GM23338 (cell line): ENCODE measurements at regions not wholly inside any gene's neighbourhood (a gene's known extent, or its start where the extent isn't known, plus 50 kb on each side); places are given as distances from the start of the nearest gene placed in this dataset.

Experiments
- ATAC-seq: fragments of 200-7000 bp; cut with Tn5 transposase; 3 replicates; pipeline ENCODE4 v1.9.1; 2020
- DNase-seq: peaks from one replicate; pipeline ENCODE4 v3.0.0-alpha.2; 2015; ENCODE audit warnings: low spot score
- H2AFZ ChIP-seq: fragments of 200-600 bp; sonication (generic); 2 replicates; pipeline ENCODE4 v1.8.0; 2016; ENCODE audit warnings: antibody characterized with exemption, mild to moderate bottlenecking, moderate library complexity
- H3F3A ChIP-seq: fragments of 200-600 bp; sonication (generic); replicated peaks from 2 replicates; pipeline ENCODE4 v1.8.0; 2017; ENCODE audit warnings: antibody characterized with exemption, mixed run types, low read depth
- H3K27ac ChIP-seq: fragments of 200-600 bp; sonication (generic); 2 replicates; pipeline ENCODE4 v1.6.1; 2016; ENCODE audit warnings: low read depth
- H3K27me3 ChIP-seq: fragments of 200-600 bp; sonication (generic); 2 replicates; pipeline ENCODE4 v1.8.0; 2016; ENCODE audit warnings: mild to moderate bottlenecking, mixed run types, moderate library complexity; ENCODE audit not compliant: insufficient read depth
- H3K36me3 ChIP-seq: fragments of 200-600 bp; sonication (generic); 2 replicates; pipeline ENCODE4 v1.8.0; 2016; ENCODE audit warnings: mild to moderate bottlenecking; ENCODE audit not compliant: insufficient read depth
- H3K4me1 ChIP-seq: fragments of 200-600 bp; sonication (generic); 2 replicates; pipeline ENCODE4 v1.8.0; 2016; ENCODE audit warnings: mild to moderate bottlenecking, moderate library complexity; ENCODE audit not compliant: insufficient read depth
- H3K4me2 ChIP-seq: fragments of 200-600 bp; sonication (generic); 2 replicates; pipeline ENCODE4 v1.7.1; 2017; ENCODE audit warnings: mixed run types
- H3K4me3 ChIP-seq: fragments of 200-600 bp; sonication (generic); 2 replicates; pipeline ENCODE4 v1.6.1; 2016; ENCODE audit warnings: mixed run types
- H3K79me2 ChIP-seq: fragments of 200-600 bp; sonication (generic); replicated peaks from 2 replicates; pipeline ENCODE4 v1.8.0; 2017; ENCODE audit warnings: mild to moderate bottlenecking; ENCODE audit not compliant: insufficient read depth
- H3K9me2 ChIP-seq: fragments of 200-600 bp; sonication (generic); 2 replicates; pipeline ENCODE4 v1.8.0; 2017; ENCODE audit not compliant: insufficient read depth
- H4K20me1 ChIP-seq: fragments of 200-600 bp; sonication (generic); replicated peaks from 2 replicates; pipeline ENCODE4 v1.8.0; 2017; ENCODE audit warnings: mild to moderate bottlenecking; ENCODE audit not compliant: insufficient read depth
- H3K27ac Mint-ChIP-seq: 2 replicates; pipeline ENCODE4 v1.8.0; 2020; ENCODE audit warnings: inconsistent platforms, mild to moderate bottlenecking, moderate library complexity, mixed read lengths
- H3K27me3 Mint-ChIP-seq: 3 replicates; pipeline ENCODE4 v1.8.0; 2022; ENCODE audit warnings: low read depth, mild to moderate bottlenecking, moderate library complexity, mixed read lengths, inconsistent platforms; ENCODE audit not compliant: insufficient read depth, poor library complexity
- H3K36me3 Mint-ChIP-seq: 3 replicates; pipeline ENCODE4 v1.8.0; 2021; ENCODE audit warnings: low read depth, mild to moderate bottlenecking, inconsistent platforms, moderate library complexity, mixed read lengths
- H3K4me1 Mint-ChIP-seq: 3 replicates; pipeline ENCODE4 v1.8.0; 2020; ENCODE audit warnings: mild to moderate bottlenecking, inconsistent platforms, mixed read lengths
- H3K4me3 Mint-ChIP-seq: 3 replicates; pipeline ENCODE4 v1.8.0; 2021; ENCODE audit warnings: moderate library complexity, mild to moderate bottlenecking, inconsistent platforms, mixed read lengths
- H3K9me3 Mint-ChIP-seq: 3 replicates; pipeline ENCODE4 v1.8.0; 2020; ENCODE audit warnings: moderate library complexity, mild to moderate bottlenecking, inconsistent platforms, mixed read lengths
- EZH2phosphoT487 ChIP-seq: fragments of 200-600 bp; sonication (generic); IDR thresholded peaks from one replicate; pipeline ENCODE4 v1.8.1; 2018; ENCODE audit warnings: antibody characterized with exemption; ENCODE audit not compliant: unreplicated experiment
- JUNB ChIP-seq: IDR thresholded peaks from one replicate; pipeline ENCODE4 v1.6.1; 2016; ENCODE audit warnings: antibody characterized with exemption; ENCODE audit not compliant: unreplicated experiment
- NANOG ChIP-seq: IDR thresholded peaks from 2 replicates; pipeline ENCODE4 v1.6.1; 2016; ENCODE audit warnings: antibody characterized with exemption, borderline replicate concordance
- STAT1 ChIP-seq: IDR thresholded peaks from one replicate; pipeline ENCODE4 v1.6.1; 2016; ENCODE audit warnings: antibody characterized with exemption; ENCODE audit not compliant: unreplicated experiment
- ZNF331 ChIP-seq: fragments of 250-450 bp; sonication (Bioruptor Pico); IDR thresholded peaks from 2 replicates; pipeline ENCODE4 v1.5.0; 2020; ENCODE audit warnings: low read depth, mild to moderate bottlenecking, moderate library complexity
- TF ChIP-seq, protein P1 (sequence below): IDR thresholded peaks from one replicate; pipeline ENCODE4 v1.6.1; 2018; ENCODE audit warnings: antibody characterized with exemption; ENCODE audit not compliant: unreplicated experiment
- TF ChIP-seq, protein P2 (sequence below), 2 experiments: fragments of 200-600 bp in 1 of 2; sonication (generic) in 1 of 2; conservative IDR thresholded peaks; 2 replicates each; pipeline versions ENCODE4 v1.5.1 to v1.6.1; 2016 to 2017; ENCODE audit warnings: antibody characterized with exemption in 2 of 2, low read depth in 2 of 2, mild to moderate bottlenecking in 2 of 2, moderate library complexity in 1 of 2
- TF ChIP-seq, protein P3 (sequence below): fragments of 250-450 bp; sonication (Bioruptor Pico); IDR thresholded peaks from 2 replicates; pipeline ENCODE4 v1.5.0; 2020; ENCODE audit warnings: mild to moderate bottlenecking, moderate library complexity

DNA sequence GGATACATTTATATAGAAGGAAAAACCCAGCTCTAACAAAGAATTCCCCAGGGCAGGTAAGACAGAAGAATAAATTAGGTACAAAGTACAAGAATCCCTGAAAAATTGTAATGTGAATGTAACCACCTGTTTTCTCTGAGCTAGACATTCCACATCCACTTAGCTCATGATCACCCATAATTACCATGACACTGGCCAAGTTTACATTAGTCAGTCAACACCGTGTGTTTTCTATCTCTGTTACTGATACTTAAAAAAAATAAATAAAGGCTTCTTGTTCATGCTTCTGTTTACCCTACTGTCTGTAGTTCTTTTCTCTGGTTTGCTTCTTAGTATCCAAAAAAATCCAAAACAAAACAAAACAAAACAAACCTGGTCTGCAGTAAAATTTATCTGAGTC, 66.0 kb downstream of the CBLL2 start:
- TF ChIP-seq STAT1 (no peak), EZH2phosphoT487 (no peak), JUNB (no peak), ZNF331 (CRISPR knock-in tag) (no peak), NANOG (peak; percentile 81)
- TF ChIP-seq, protein P1, sequence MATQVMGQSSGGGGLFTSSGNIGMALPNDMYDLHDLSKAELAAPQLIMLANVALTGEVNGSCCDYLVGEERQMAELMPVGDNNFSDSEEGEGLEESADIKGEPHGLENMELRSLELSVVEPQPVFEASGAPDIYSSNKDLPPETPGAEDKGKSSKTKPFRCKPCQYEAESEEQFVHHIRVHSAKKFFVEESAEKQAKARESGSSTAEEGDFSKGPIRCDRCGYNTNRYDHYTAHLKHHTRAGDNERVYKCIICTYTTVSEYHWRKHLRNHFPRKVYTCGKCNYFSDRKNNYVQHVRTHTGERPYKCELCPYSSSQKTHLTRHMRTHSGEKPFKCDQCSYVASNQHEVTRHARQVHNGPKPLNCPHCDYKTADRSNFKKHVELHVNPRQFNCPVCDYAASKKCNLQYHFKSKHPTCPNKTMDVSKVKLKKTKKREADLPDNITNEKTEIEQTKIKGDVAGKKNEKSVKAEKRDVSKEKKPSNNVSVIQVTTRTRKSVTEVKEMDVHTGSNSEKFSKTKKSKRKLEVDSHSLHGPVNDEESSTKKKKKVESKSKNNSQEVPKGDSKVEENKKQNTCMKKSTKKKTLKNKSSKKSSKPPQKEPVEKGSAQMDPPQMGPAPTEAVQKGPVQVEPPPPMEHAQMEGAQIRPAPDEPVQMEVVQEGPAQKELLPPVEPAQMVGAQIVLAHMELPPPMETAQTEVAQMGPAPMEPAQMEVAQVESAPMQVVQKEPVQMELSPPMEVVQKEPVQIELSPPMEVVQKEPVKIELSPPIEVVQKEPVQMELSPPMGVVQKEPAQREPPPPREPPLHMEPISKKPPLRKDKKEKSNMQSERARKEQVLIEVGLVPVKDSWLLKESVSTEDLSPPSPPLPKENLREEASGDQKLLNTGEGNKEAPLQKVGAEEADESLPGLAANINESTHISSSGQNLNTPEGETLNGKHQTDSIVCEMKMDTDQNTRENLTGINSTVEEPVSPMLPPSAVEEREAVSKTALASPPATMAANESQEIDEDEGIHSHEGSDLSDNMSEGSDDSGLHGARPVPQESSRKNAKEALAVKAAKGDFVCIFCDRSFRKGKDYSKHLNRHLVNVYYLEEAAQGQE: no peak
- TF ChIP-seq, protein P2, sequence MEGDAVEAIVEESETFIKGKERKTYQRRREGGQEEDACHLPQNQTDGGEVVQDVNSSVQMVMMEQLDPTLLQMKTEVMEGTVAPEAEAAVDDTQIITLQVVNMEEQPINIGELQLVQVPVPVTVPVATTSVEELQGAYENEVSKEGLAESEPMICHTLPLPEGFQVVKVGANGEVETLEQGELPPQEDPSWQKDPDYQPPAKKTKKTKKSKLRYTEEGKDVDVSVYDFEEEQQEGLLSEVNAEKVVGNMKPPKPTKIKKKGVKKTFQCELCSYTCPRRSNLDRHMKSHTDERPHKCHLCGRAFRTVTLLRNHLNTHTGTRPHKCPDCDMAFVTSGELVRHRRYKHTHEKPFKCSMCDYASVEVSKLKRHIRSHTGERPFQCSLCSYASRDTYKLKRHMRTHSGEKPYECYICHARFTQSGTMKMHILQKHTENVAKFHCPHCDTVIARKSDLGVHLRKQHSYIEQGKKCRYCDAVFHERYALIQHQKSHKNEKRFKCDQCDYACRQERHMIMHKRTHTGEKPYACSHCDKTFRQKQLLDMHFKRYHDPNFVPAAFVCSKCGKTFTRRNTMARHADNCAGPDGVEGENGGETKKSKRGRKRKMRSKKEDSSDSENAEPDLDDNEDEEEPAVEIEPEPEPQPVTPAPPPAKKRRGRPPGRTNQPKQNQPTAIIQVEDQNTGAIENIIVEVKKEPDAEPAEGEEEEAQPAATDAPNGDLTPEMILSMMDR (conservative IDR thresholded peaks at IDR 0.05; ENCODE audit: low read depth in 2 of 2): no peak
- TF ChIP-seq, protein P3, sequence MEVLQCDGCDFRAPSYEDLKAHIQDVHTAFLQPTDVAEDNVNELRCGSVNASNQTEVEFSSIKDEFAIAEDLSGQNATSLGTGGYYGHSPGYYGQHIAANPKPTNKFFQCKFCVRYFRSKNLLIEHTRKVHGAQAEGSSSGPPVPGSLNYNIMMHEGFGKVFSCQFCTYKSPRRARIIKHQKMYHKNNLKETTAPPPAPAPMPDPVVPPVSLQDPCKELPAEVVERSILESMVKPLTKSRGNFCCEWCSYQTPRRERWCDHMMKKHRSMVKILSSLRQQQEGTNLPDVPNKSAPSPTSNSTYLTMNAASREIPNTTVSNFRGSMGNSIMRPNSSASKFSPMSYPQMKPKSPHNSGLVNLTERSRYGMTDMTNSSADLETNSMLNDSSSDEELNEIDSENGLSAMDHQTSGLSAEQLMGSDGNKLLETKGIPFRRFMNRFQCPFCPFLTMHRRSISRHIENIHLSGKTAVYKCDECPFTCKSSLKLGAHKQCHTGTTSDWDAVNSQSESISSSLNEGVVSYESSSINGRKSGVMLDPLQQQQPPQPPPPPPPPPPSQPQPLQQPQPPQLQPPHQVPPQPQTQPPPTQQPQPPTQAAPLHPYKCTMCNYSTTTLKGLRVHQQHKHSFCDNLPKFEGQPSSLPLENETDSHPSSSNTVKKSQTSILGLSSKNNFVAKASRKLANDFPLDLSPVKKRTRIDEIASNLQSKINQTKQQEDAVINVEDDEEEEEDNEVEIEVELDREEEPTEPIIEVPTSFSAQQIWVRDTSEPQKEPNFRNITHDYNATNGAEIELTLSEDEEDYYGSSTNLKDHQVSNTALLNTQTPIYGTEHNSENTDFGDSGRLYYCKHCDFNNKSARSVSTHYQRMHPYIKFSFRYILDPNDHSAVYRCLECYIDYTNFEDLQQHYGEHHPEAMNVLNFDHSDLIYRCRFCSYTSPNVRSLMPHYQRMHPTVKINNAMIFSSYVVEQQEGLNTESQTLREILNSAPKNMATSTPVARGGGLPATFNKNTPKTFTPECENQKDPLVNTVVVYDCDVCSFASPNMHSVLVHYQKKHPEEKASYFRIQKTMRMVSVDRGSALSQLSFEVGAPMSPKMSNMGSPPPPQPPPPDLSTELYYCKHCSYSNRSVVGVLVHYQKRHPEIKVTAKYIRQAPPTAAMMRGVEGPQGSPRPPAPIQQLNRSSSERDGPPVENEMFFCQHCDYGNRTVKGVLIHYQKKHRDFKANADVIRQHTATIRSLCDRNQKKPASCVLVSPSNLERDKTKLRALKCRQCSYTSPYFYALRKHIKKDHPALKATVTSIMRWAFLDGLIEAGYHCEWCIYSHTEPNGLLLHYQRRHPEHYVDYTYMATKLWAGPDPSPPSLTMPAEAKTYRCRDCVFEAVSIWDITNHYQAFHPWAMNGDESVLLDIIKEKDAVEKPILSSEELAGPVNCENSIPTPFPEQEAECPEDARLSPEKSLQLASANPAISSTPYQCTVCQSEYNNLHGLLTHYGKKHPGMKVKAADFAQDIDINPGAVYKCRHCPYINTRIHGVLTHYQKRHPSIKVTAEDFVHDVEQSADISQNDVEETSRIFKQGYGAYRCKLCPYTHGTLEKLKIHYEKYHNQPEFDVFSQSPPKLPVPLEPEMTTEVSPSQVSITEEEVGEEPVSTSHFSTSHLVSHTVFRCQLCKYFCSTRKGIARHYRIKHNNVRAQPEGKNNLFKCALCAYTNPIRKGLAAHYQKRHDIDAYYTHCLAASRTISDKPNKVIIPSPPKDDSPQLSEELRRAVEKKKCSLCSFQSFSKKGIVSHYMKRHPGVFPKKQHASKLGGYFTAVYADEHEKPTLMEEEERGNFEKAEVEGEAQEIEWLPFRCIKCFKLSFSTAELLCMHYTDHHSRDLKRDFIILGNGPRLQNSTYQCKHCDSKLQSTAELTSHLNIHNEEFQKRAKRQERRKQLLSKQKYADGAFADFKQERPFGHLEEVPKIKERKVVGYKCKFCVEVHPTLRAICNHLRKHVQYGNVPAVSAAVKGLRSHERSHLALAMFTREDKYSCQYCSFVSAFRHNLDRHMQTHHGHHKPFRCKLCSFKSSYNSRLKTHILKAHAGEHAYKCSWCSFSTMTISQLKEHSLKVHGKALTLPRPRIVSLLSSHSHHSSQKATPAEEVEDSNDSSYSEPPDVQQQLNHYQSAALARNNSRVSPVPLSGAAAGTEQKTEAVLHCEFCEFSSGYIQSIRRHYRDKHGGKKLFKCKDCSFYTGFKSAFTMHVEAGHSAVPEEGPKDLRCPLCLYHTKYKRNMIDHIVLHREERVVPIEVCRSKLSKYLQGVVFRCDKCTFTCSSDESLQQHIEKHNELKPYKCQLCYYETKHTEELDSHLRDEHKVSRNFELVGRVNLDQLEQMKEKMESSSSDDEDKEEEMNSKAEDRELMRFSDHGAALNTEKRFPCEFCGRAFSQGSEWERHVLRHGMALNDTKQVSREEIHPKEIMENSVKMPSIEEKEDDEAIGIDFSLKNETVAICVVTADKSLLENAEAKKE: no peak
- Histone ChIP-seq H3K4me2 (peak overlapping the region; percentile 1; the same call in 1 of the 2 replicates), H3K27ac (peak overlapping the region; percentile 94), H3K9me2 (no peaks in the 10 kb centered on the region), H3K36me3 (no peaks in the 10 kb centered on the region), H3K79me2 (no peaks in the 10 kb centered on the region), H3K27me3 (no peaks in the 10 kb centered on the region), H4K20me1 (no peaks in the 10 kb centered on the region), H3K4me1 (peaks cover 14% of the 10 kb centered on the region; the same call in 1 of the 2 replicates), H2AFZ (no peak overlapping the region), H3K4me3 (no peak overlapping the region), H3F3A (no peaks in the 10 kb centered on the region)
- Mint-ChIP-seq H3K4me1 (peaks cover 5% of the 10 kb centered on the region; the same call in 2 of the 3 replicates), H3K9me3 (peaks cover 19% of the 10 kb centered on the region), H3K4me3 (no peak overlapping the region), H3K27me3 (no peaks in the 10 kb centered on the region), H3K36me3 (peaks cover 13% of the 10 kb centered on the region; the same call in 2 of the 3 replicates), H3K27ac (peak overlapping the region; percentile 97)
- DNase-seq: peak; percentile 35
- ATAC-seq: peak; percentile 56
